H1 (cell line): ENCODE measurements at regions not wholly inside any gene's neighbourhood (a gene's known extent, or its start where the extent isn't known, plus 50 kb on each side); places are given as distances from the start of the nearest gene placed in this dataset.

Experiments
- CTCF ChIA-PET: fragments of 300-600 bp; sonication (Branson Sonifier 250); formaldehyde crosslinking; loops from one replicate; lab custom pipeline; 2021; ENCODE audit not compliant: partially characterized antibody; lab: Charles Lee
- POLR2A ChIA-PET: fragments of 300-600 bp; sonication (Branson Sonifier 250); formaldehyde crosslinking; loops from one replicate; lab custom pipeline; 2021; ENCODE audit warnings: inconsistent platforms; ENCODE audit not compliant: partially characterized antibody; lab: Charles Lee
- DNase-seq, 2 experiments: peaks; one replicate each; pipeline versions ENCODE4 v3.0.0 to v3.0.0-alpha.2; 2010 to 2022; ENCODE audit warnings: low spot score in 2 of 2, low read depth in 1 of 2, mixed read lengths in 1 of 2
- FAIRE-seq: peaks from 2 replicates; lab custom pipeline; 2011; peaks lifted over from hg19 to GRCh38; lab: Jason Lieb, UNC
- H2AFZ ChIP-seq: 2 replicates; pipeline ENCODE4 v1.8.1; 2012; ENCODE audit warnings: low read length, inconsistent platforms
- H2AK5ac ChIP-seq: 2 replicates; pipeline ENCODE4 v1.6.1; 2013; ENCODE audit warnings: low read depth, low read length
- H2BK120ac ChIP-seq: replicated peaks from 2 replicates; pipeline ENCODE3; 2013; ENCODE audit warnings: low read depth, low read length, inconsistent platforms
- H2BK12ac ChIP-seq: 2 replicates; pipeline ENCODE4 v1.6.1; 2013; ENCODE audit warnings: low read depth, low read length
- H2BK15ac ChIP-seq: 2 replicates; pipeline ENCODE4 v1.6.1; 2013; ENCODE audit warnings: low read length
- H2BK20ac ChIP-seq: 2 replicates; pipeline ENCODE4 v1.6.1; 2013; ENCODE audit warnings: low read length
- H2BK5ac ChIP-seq: 2 replicates; pipeline ENCODE4 v1.6.1; 2013; ENCODE audit warnings: low read depth, low read length
- H3K14ac ChIP-seq: 2 replicates; pipeline ENCODE4 v1.6.1; 2013; ENCODE audit warnings: inconsistent platforms; ENCODE audit not compliant: insufficient read length
- H3K18ac ChIP-seq: 2 replicates; pipeline ENCODE4 v1.6.1; 2013; ENCODE audit warnings: low read length; ENCODE audit errors: extremely low read depth
- H3K23ac ChIP-seq: 2 replicates; pipeline ENCODE4 v1.6.1; 2013; ENCODE audit warnings: inconsistent platforms; ENCODE audit not compliant: insufficient read length
- H3K23me2 ChIP-seq: 2 replicates; pipeline ENCODE4 v1.6.1; 2013; ENCODE audit warnings: low read depth, low read length
- H3K27ac ChIP-seq: 2 replicates; pipeline ENCODE4 v1.6.1; 2011; ENCODE audit warnings: low read depth, low read length, inconsistent platforms
- H3K27me3 ChIP-seq, 4 experiments: replicated peaks in 1 of 4; 1 replicate in 1 of 4; 2 replicates in 3 of 4; pipeline versions ENCODE4 v1.6.1 to v1.8.1; 2011 to 2013; ENCODE audit warnings: low read length in 3 of 4, mild to moderate bottlenecking in 3 of 4, inconsistent platforms in 2 of 4, mixed read lengths in 2 of 4, moderate library complexity in 1 of 4; ENCODE audit not compliant: control insufficient read depth in 3 of 4, insufficient read depth in 3 of 4; ENCODE audit errors: extremely low read depth in 1 of 4
- H3K36me3 ChIP-seq, 4 experiments: 2 replicates each; pipeline versions ENCODE4 v1.6.1 to v1.8.1; 2011 to 2013; ENCODE audit warnings: mild to moderate bottlenecking in 4 of 4, low read length in 3 of 4, moderate library complexity in 2 of 4, control low read depth in 1 of 4, inconsistent platforms in 1 of 4; ENCODE audit not compliant: insufficient read depth in 4 of 4, control insufficient read depth in 2 of 4
- H3K4ac ChIP-seq: replicated peaks from 2 replicates; pipeline ENCODE3; 2013; ENCODE audit warnings: low read length, low read depth, mixed read lengths, inconsistent platforms; ENCODE audit not compliant: insufficient read length
- H3K4me1 ChIP-seq, 4 experiments: replicated peaks in 1 of 4; 1 replicate in 1 of 4; 2 replicates in 3 of 4; pipeline versions ENCODE4 v1.6.1 to v1.8.1; 2011 to 2013; ENCODE audit warnings: low read length in 3 of 4, inconsistent platforms in 2 of 4, mixed read lengths in 1 of 4; ENCODE audit not compliant: insufficient read depth in 4 of 4, control insufficient read depth in 3 of 4
- H3K4me2 ChIP-seq, 2 experiments: 2 replicates each; pipeline versions ENCODE4 v1.6.1 to v1.8.1; 2011 to 2013; ENCODE audit warnings: low read depth in 2 of 2, low read length in 2 of 2, control low read depth in 1 of 2, inconsistent platforms in 1 of 2, mild to moderate bottlenecking in 1 of 2; ENCODE audit not compliant: insufficient read depth in 1 of 2
- H3K4me3 ChIP-seq, 4 experiments: fragments of 200-600, 300-600 bp in 1 of 4; sonication (generic), shearing (Covaris generic), sonication (Bioruptor Twin) in 1 of 4; 2 replicates each; pipeline versions ENCODE4 v1.5.1 to v1.8.1; 2011 to 2016; ENCODE audit warnings: low read length in 4 of 4, low read depth in 3 of 4, control low read depth in 2 of 4, inconsistent platforms in 2 of 4, mild to moderate bottlenecking in 2 of 4, mixed read lengths in 1 of 4, moderate library complexity in 1 of 4; ENCODE audit not compliant: insufficient read depth in 2 of 4; ENCODE audit errors: extremely low read depth in 1 of 4
- H3K56ac ChIP-seq: replicated peaks from 2 replicates; pipeline ENCODE3; 2013; ENCODE audit warnings: low read depth, mild to moderate bottlenecking, mixed read lengths, low read length, inconsistent platforms; ENCODE audit not compliant: insufficient read length
- H3K79me1 ChIP-seq: 2 replicates; pipeline ENCODE4 v1.6.1; 2013; ENCODE audit warnings: low read depth, low read length, control low read depth
- H3K79me2 ChIP-seq, 2 experiments: 2 replicates each; pipeline versions ENCODE4 v1.6.1 to v1.8.1; 2012 to 2013; ENCODE audit warnings: low read length in 2 of 2, mild to moderate bottlenecking in 2 of 2, inconsistent platforms in 1 of 2; ENCODE audit not compliant: insufficient read depth in 2 of 2, control insufficient read depth in 1 of 2
- H3K9ac ChIP-seq, 4 experiments: replicated peaks in 1 of 4; 1 replicate in 1 of 4; 2 replicates in 3 of 4; pipeline versions ENCODE4 v1.6.1 to v1.8.1; 2011 to 2013; ENCODE audit warnings: low read depth in 3 of 4, low read length in 3 of 4, control low read depth in 2 of 4, mild to moderate bottlenecking in 2 of 4, moderate library complexity in 2 of 4, inconsistent platforms in 1 of 4; ENCODE audit errors: extremely low read depth in 1 of 4
- H3K9me3 ChIP-seq, 2 experiments: 2 replicates each; pipeline versions ENCODE4 v1.6.1 to v1.8.1; 2012 to 2013; ENCODE audit warnings: mild to moderate bottlenecking in 2 of 2, moderate library complexity in 2 of 2, control low read depth in 1 of 2, inconsistent platforms in 1 of 2, low read depth in 1 of 2, low read length in 1 of 2, mixed read lengths in 1 of 2; ENCODE audit not compliant: insufficient read depth in 2 of 2
- H4K20me1 ChIP-seq, 2 experiments: replicated peaks in 1 of 2; 2 replicates each; pipeline versions ENCODE3 to v1.8.1; 2011 to 2013; ENCODE audit warnings: inconsistent platforms in 2 of 2, low read length in 2 of 2, mild to moderate bottlenecking in 1 of 2; ENCODE audit not compliant: insufficient read depth in 2 of 2, control insufficient read depth in 1 of 2
- H4K5ac ChIP-seq: 2 replicates; pipeline ENCODE4 v1.6.1; 2013; ENCODE audit warnings: low read length, low read depth, mixed read lengths, inconsistent platforms; ENCODE audit not compliant: insufficient read length
- H4K8ac ChIP-seq: 2 replicates; pipeline ENCODE4 v1.8.0; 2013; ENCODE audit warnings: mild to moderate bottlenecking, moderate library complexity, low read length, inconsistent platforms; ENCODE audit not compliant: insufficient read depth; ENCODE audit errors: extremely low read depth
- H4K91ac ChIP-seq: replicated peaks from 2 replicates; pipeline ENCODE3; 2013; ENCODE audit warnings: low read length, mixed read lengths, inconsistent platforms; ENCODE audit not compliant: insufficient read length
- ATF3 ChIP-seq: IDR thresholded peaks from 2 replicates; pipeline ENCODE4 v1.6.1; 2011; ENCODE audit warnings: low read depth, mild to moderate bottlenecking, low read length; ENCODE audit not compliant: insufficient read depth
- EP300 ChIP-seq, 2 experiments: IDR thresholded peaks; 1 replicate in 1 of 2; 2 replicates in 1 of 2; pipeline ENCODE4 v1.6.1; 2011 to 2012; ENCODE audit warnings: low read depth in 2 of 2, low read length in 2 of 2, mild to moderate bottlenecking in 2 of 2, borderline replicate concordance in 1 of 2, inconsistent platforms in 1 of 2, moderate library complexity in 1 of 2
- HDAC2 ChIP-seq, 2 experiments: fragments of 300-600 bp in 1 of 2; sonication (generic) in 1 of 2; IDR thresholded peaks; 2 replicates each; pipeline ENCODE4 v1.6.1; 2011 to 2012; ENCODE audit warnings: low read depth in 2 of 2, low read length in 2 of 2, mild to moderate bottlenecking in 2 of 2, moderate library complexity in 2 of 2, borderline replicate concordance in 1 of 2, inconsistent platforms in 1 of 2
- JUN ChIP-seq: IDR thresholded peaks from 2 replicates; pipeline ENCODE4 v1.6.1; 2011; ENCODE audit warnings: low read depth, mild to moderate bottlenecking, improper control_type of control experiment, low read length
- MAFK ChIP-seq: IDR thresholded peaks from 2 replicates; pipeline ENCODE4 v1.6.1; 2012; ENCODE audit warnings: low read depth, mild to moderate bottlenecking, improper control_type of control experiment, low read length
- NANOG ChIP-seq: IDR thresholded peaks from 2 replicates; pipeline ENCODE4 v1.6.1; 2011; ENCODE audit warnings: low read length, low read depth, mild to moderate bottlenecking, inconsistent platforms; ENCODE audit not compliant: insufficient read depth, poor library complexity, severe bottlenecking
- NRF1 ChIP-seq: IDR thresholded peaks from 2 replicates; pipeline ENCODE4 v1.6.1; 2011; ENCODE audit warnings: mild to moderate bottlenecking, low read depth, low read length, improper control_type of control experiment
- RFX5 ChIP-seq: IDR thresholded peaks from 2 replicates; pipeline ENCODE4 v1.6.1; 2011; ENCODE audit warnings: low read depth, low read length, improper control_type of control experiment, borderline replicate concordance
- SP4 ChIP-seq: IDR thresholded peaks from 2 replicates; pipeline ENCODE4 v1.6.1; 2012; ENCODE audit warnings: low read length, inconsistent platforms
- SRF ChIP-seq: IDR thresholded peaks from 2 replicates; pipeline ENCODE4 v1.6.1; 2011; ENCODE audit warnings: mild to moderate bottlenecking, low read depth, low read length, moderate library complexity
- WGBS, 2 experiments: shearing (Covaris generic) in 1 of 2; methylation state at CpG; one replicate each; pipeline versions ENCODE4 v1.1.6 to v1.1.7; 2013 to 2015; ENCODE audit warnings: low lambda C conversion rate in 2 of 2, mixed read lengths in 2 of 2, inconsistent platforms in 1 of 2, low coverage in 1 of 2, missing lambda C conversion rate in 1 of 2; ENCODE audit not compliant: insufficient replicate concordance in 2 of 2, insufficient coverage in 1 of 2, insufficient read length in 1 of 2; ENCODE audit errors: extremely low coverage in 1 of 2, missing lambda C conversion rate in 1 of 2; 5-methylcytosine and 5-hydroxymethylcytosine counted together

DNA sequence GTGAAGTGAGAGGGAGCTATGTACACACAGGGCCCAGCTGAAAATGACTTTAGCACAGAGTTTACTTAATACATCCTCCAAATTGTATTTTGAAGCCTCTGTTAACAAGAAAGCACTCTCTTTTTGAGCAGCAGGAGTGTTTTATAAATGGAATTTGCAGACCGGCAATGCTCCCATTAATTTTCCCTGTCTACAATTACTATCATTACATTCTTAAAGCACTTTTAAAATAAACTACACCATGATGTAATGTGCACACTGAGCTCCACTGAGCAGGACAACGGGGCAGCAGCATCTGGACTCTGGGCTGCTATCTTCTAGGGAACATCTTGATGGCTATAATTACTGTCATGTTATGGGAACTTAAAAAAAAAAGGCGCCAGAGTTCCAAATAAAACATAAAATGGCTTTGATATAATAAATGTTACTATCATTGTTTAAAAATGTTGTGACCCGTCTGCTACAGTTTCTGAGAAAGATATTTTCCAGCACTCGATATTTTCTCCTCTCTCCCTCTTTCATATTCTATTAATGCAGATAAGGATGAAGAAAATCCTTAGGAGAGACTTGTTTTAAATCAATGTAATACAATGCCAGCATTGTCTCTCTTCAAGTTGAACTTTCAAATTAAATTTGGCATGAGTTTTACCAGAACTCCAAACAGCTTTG lies 150.9 kb downstream of the HLX start:
- Histone ChIP-seq H3K23ac (no peak overlapping the region), H3K18ac (no peak overlapping the region), H4K91ac (no peak overlapping the region), H4K20me1 (no peaks in the 10 kb centered on the region), H3K27me3 (no peaks in the 10 kb centered on the region), H3K27ac (no peak overlapping the region), H2BK12ac (no peak overlapping the region), H3K36me3 (no peaks in the 10 kb centered on the region), H3K56ac (no peak overlapping the region), H2AK5ac (no peak overlapping the region), H3K4me3 (no peak overlapping the region), H4K8ac (no peak overlapping the region), H3K9me3 (no peaks in the 10 kb centered on the region), H2BK5ac (no peak overlapping the region), H3K79me1 (no peaks in the 10 kb centered on the region), H3K14ac (no peak overlapping the region), H3K4ac (no peak overlapping the region), H2BK20ac (no peak overlapping the region), H3K23me2 (no peaks in the 10 kb centered on the region; the same call in 1 of the 2 replicates), H2BK15ac (no peak overlapping the region), H3K4me2 (no peak overlapping the region), H2AFZ (0 out of 2 replicates have a peak overlapping the region, but pooled peaks have one; percentile 33), H4K5ac (no peak overlapping the region), H3K4me1 (no peaks in the 10 kb centered on the region), H3K9ac (no peak overlapping the region), H3K79me2 (no peaks in the 10 kb centered on the region), H2BK120ac (no peak overlapping the region)
- CTCF ChIA-PET: no interaction called here
- DNase-seq (no peak), FAIRE-seq (no peak)
- POLR2A ChIA-PET: no interaction called here
- TF ChIP-seq NANOG (no peak), MAFK (no peak), HDAC2 (IDR thresholded peaks at IDR 0.05; ENCODE audit: borderline replicate concordance in 1 of 2, low read depth in 2 of 2, low read length in 2 of 2) (no peak), SP4 (no peak), SRF (no peak), NRF1 (no peak), EP300 (IDR thresholded peaks at IDR 0.05; ENCODE audit: borderline replicate concordance in 1 of 2, low read depth in 2 of 2, low read length in 2 of 2) (no peak), ATF3 (no peak), RFX5 (no peak), JUN (no peak)
- WGBS, 2 experiments: 94% methylated on average over 5 of the region's 5 CpGs; no CpG with 5 or more reads in 1 of the 2 experiments
